GM12891 (cell line): ENCODE measurements at regions not wholly inside any gene's neighbourhood (a gene's known extent, or its start where the extent isn't known, plus 50 kb on each side); places are given as distances from the start of the nearest gene placed in this dataset.

Experiments used
- POLR2A ChIP-seq: IDR thresholded peaks from 2 replicates; pipeline ENCODE4 v1.6.1; 2011; ENCODE audit warnings: low read depth, low read length, control low read depth
- TAF1 ChIP-seq: IDR thresholded peaks from 2 replicates; pipeline ENCODE4 v1.6.1; 2011; ENCODE audit warnings: low read depth, low read length, control low read depth

DNA sequence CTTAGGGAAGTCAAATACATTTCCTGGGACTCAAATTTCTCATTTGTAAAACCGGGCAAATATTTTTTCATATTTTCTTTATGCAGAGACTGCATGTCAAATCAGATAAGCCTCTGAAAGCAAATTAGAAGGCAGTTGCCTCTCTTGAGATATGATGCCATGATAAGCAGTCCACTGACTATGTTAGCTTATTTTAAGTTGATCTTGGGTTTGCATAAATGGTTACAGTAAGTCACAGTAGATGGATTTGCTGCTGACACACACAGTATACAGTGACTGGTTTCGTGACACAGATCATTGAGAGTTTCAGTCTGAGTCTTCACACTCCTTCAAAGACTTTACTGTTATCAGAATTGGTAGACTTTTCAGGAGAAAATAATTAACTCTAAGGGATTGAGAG, 927.6 kb upstream of the CDH8 start:
- no peak for TF ChIP-seq POLR2A
- no peak for TF ChIP-seq TAF1
